Fibroblast of pulmonary artery (primary cell): ENCODE measurements at regions not wholly inside any gene's neighbourhood (a gene's known extent, or its start where the extent isn't known, plus 50 kb on each side); places are given as distances from the start of the nearest gene placed in this dataset.
A peak's percentile ranks its signal among the peaks of the same experiment; 100 is the strongest.

Experiments used
- DNase-seq: peaks from one replicate; pipeline ENCODE4 v3.0.0-alpha.2; 2010; ENCODE audit warnings: low read depth
- H3K4me3 ChIP-seq: replicated peaks from 2 replicates; pipeline ENCODE4 v1.5.1; 2011; ENCODE audit warnings: low read depth, mild to moderate bottlenecking, control low read depth, low read length, moderate library complexity
- TF ChIP-seq, protein P1 (sequence below): IDR thresholded peaks from 2 replicates; pipeline ENCODE4 v1.5.1; 2011; ENCODE audit warnings: mild to moderate bottlenecking, control low read depth, low read length, inconsistent platforms; ENCODE audit errors: missing control alignments

DNA sequence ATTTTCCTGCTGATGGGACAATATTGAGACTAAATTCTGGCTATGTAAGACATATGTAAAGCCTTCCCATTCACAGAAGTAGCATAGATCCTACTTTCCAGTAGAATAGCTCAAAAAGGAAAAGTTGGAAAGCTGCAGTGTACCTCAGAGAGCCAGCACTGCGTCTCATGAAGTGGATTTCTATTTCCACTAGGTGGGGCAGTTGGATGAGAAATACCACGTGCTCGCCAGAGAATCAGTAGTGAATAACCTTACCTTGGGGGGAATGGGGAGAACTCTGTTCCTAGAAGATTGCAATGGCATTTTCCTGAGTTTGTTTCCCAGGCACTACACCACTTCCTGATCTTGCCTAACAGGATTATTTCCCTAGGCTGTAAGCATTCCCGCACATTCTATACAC is 907.1 kb downstream of the FSTL5 start:
- no peak overlapping the region for H3K4me3 ChIP-seq
- TF ChIP-seq, protein P1, sequence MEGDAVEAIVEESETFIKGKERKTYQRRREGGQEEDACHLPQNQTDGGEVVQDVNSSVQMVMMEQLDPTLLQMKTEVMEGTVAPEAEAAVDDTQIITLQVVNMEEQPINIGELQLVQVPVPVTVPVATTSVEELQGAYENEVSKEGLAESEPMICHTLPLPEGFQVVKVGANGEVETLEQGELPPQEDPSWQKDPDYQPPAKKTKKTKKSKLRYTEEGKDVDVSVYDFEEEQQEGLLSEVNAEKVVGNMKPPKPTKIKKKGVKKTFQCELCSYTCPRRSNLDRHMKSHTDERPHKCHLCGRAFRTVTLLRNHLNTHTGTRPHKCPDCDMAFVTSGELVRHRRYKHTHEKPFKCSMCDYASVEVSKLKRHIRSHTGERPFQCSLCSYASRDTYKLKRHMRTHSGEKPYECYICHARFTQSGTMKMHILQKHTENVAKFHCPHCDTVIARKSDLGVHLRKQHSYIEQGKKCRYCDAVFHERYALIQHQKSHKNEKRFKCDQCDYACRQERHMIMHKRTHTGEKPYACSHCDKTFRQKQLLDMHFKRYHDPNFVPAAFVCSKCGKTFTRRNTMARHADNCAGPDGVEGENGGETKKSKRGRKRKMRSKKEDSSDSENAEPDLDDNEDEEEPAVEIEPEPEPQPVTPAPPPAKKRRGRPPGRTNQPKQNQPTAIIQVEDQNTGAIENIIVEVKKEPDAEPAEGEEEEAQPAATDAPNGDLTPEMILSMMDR: no peak
- DNase-seq: no peak

DNA sequence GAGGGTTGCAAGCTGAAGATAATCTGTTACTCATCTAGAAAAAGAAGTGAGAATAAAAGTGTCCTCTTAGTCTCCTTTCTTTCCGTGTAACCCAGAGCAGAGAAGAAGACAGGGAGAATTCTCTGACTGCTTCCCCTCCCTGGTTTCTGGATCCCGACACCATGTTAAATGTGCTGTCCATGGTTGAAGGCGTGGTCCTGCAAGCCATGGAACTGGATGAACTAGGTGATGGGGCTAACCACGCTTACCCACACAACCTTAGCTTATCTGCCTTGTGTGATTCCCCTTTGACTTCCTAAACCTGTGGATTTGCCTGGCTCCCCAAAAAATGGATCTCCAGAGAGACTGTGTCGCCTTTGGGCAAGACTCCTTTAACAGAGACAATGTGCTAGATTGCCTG is 907.6 kb downstream of the FSTL5 start:
- no peak for DNase-seq
- TF ChIP-seq, protein P1: no peak
- no peak overlapping the region for H3K4me3 ChIP-seq

DNA sequence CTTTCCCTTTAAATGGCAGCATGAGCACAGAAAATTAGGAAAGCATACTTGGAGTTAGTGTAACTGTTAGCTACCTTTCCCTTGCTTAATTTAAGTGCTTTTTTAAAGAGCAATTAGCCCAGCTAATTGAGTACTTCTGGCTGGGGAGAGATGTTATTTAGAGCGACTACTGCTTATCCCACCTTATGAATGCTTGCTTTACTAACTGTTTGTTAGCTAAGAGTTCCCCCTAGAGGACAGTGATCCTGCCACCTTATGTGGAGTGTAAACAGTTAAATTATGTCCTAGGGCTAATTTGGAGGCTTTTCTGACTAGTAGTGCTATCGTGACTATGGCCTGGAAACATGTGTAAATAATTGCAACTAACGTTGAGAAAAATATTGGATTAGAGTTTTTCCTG is 909.4 kb downstream of the FSTL5 start:
- TF ChIP-seq, protein P1: no peak

DNA sequence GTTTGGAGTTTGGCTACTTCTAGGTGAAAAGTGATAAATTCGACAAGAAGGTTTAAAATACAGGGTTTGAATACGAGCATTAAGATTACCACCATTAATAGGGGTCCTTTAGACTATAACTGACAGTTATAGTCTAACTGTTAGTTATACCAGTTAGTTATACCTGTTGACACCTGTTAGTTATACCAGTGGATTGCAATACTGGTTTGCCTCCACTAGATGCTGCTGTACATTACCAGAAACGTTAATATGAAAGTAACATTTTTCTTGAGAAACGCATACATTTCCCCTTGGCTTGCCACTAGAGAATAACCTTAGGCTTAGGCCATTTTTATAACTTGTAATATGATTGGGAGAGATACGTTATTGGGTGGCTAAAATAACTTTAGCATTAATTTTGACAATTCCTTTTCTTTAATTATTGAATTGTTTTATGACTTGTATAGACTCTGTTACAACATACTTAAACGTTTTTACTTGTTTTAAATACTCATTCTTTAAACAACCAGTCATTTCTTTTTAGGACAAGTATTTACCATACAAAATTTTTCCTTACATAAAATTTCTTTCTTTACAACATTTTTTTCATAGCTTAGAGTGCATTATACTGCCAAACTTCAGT is 911.2 kb downstream of the FSTL5 start:
- TF ChIP-seq, protein P1: peak; percentile 49
- DNase-seq: peak; percentile 11

More for the DNA sequence above, 909.4 kb downstream of the FSTL5 start:
- no peak for DNase-seq
- no peak overlapping the region for H3K4me3 ChIP-seq

DNA sequence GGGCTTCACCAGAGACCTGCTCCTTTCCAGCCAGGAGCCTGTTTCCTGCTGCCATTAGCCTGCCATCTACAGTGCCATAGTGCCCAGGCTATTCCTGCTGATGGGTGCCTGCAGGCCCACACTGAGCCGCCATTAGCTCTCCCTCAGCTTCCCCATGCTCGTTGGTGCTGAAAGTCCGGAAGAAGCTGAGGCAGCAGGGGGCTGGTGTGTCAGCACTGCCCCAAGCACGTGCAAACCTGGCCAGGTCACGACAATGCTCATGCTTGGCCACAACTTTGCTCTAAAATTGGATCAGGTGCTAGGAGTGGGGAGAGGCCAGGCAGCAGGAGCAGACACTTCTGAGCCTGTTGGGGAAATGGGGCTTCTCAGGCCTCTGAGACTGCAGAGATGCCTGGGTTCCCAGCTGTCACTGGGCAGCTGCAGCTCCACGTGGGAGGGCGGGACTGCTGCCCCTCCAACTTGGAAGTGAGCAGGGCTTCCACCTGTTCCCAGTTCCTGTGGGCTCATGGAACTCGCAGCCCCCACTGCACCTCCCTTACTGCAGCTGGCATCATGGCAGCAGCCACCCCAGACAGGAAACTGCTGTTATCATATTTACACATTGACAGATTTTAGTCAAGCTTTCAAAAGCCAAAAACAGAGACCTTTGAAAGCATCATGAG is 913.9 kb downstream of the FSTL5 start:
- no peak overlapping the region for H3K4me3 ChIP-seq
- no peak for DNase-seq
- TF ChIP-seq, protein P1: no peak

More for the DNA sequence above, 911.2 kb downstream of the FSTL5 start:
- no peak overlapping the region for H3K4me3 ChIP-seq

DNA sequence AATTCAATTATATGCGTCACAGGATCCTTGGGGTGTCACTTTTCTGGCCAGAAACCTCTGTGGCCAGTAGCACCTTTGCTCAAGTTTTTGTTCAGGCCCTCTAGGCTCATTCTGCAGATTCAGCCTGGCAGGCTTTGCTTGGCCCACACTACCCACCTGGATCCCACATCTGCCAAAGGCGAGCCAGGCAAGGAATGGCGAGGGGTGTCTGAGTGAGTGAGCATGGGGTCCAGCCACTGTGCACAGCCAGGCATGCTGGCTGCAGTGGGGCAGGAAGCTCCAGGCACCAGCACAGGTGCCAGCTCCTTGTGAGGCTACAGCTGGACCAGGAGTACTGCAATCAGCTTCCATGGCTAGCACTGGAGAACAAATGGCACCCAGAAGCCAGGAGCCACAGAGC is 914.9 kb downstream of the FSTL5 start:
- no peak overlapping the region for H3K4me3 ChIP-seq
- DNase-seq: no peak
- TF ChIP-seq, protein P1: no peak

DNA sequence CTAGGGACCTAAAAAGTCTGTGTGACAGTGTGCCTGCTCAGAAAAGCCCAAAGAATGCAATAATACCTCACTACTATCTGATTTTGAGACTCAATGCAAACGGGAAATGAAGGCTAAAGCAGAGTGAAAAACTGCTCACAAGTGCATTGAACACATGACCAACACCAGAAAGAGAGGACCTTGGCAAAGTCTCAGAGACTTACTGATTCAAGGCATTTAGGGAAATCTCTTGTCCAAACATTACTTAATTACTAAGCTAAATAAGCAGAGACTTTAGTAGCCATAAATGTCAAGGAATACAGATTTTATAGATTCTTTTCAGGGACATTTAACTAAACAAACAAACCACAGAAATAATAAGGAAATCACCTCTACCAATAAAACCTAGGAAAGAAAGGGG is 916.0 kb downstream of the FSTL5 start:
- TF ChIP-seq, protein P1: no peak
- no peak for DNase-seq
- H3K4me3 ChIP-seq: no peak overlapping the region
